Neural cell (in vitro differentiated cells): ENCODE measurements at regions not wholly inside any gene's neighbourhood (a gene's known extent, or its start where the extent isn't known, plus 50 kb on each side); places are given as distances from the start of the nearest gene placed in this dataset.

ENCODE experiments used
- H2AFZ ChIP-seq: fragments of 200-600, 300-800 bp; sonication (generic), shearing (Covaris generic); 2 replicates; pipeline ENCODE4 v1.6.0; 2014; ENCODE audit warnings: low read depth, mild to moderate bottlenecking, antibody characterized with exemption, low read length, moderate library complexity
- H3F3A ChIP-seq: fragments of 200-600 bp; shearing (Covaris generic); 2 replicates; pipeline ENCODE4 v1.6.1; 2016; ENCODE audit warnings: mild to moderate bottlenecking, moderate library complexity, mixed read lengths, antibody characterized with exemption, low read length; ENCODE audit not compliant: insufficient read depth, poor library complexity, severe bottlenecking
- H3K27ac ChIP-seq: fragments of 200-600, 300-800 bp; sonication (generic), shearing (Covaris generic); 2 replicates; pipeline ENCODE4 v1.5.1; 2014; ENCODE audit warnings: mild to moderate bottlenecking, low read length, moderate library complexity
- H3K27me3 ChIP-seq: fragments of 300-800, 200-600 bp; sonication (generic), shearing (Covaris generic); 2 replicates; pipeline ENCODE4 v1.6.0; 2014; ENCODE audit warnings: mild to moderate bottlenecking, low read depth, low read length, moderate library complexity; ENCODE audit not compliant: insufficient read depth
- H3K36me3 ChIP-seq: fragments of 300-800, 200-600 bp; sonication (generic), shearing (Covaris generic); 2 replicates; pipeline ENCODE4 v1.5.1; 2014; ENCODE audit warnings: mild to moderate bottlenecking, antibody characterized with exemption, low read length, moderate library complexity; ENCODE audit not compliant: insufficient read depth
- H3K4me2 ChIP-seq: fragments of 300-800, 200-600 bp; sonication (generic), shearing (Covaris generic); 2 replicates; pipeline ENCODE4 v1.6.0; 2014; ENCODE audit warnings: mild to moderate bottlenecking, low read length
- H3K4me3 ChIP-seq: fragments of 300-800, 200-600 bp; sonication (generic), shearing (Covaris generic); 2 replicates; pipeline ENCODE4 v1.5.1; 2014; ENCODE audit warnings: mild to moderate bottlenecking, low read length, moderate library complexity
- H3K79me2 ChIP-seq: fragments of 200-600 bp; shearing (Covaris generic); replicated peaks from 2 replicates; pipeline ENCODE4 v1.6.0; 2014; ENCODE audit warnings: mild to moderate bottlenecking, low read length, moderate library complexity; ENCODE audit not compliant: insufficient read depth
- H3K9ac ChIP-seq: fragments of 300-800, 200-600 bp; sonication (generic), shearing (Covaris generic); 2 replicates; pipeline ENCODE4 v1.6.1; 2016; ENCODE audit warnings: mild to moderate bottlenecking, low read length, mixed read lengths
- H3K9me2 ChIP-seq: fragments of 200-600 bp; shearing (Covaris generic); 2 replicates; pipeline ENCODE4 v1.6.1; 2016; ENCODE audit warnings: mild to moderate bottlenecking, low read length, mixed read lengths; ENCODE audit not compliant: insufficient read depth
- H3K9me3 ChIP-seq: fragments of 200-600, 300-800 bp; sonication (generic), shearing (Covaris generic); 2 replicates; pipeline ENCODE4 v1.6.1; 2016; ENCODE audit warnings: mild to moderate bottlenecking, mixed run types, low read length, moderate library complexity, mixed read lengths
- H4K20me1 ChIP-seq: fragments of 200-600 bp; shearing (Covaris generic); 2 replicates; pipeline ENCODE4 v1.6.1; 2016; ENCODE audit warnings: mild to moderate bottlenecking, mixed run types; ENCODE audit not compliant: insufficient read depth
- EP300 ChIP-seq: fragments of 450-650 bp; conservative IDR thresholded peaks from 2 replicates; pipeline ENCODE4 v1.6.1; 2014; ENCODE audit warnings: antibody characterized with exemption, mild to moderate bottlenecking, moderate library complexity; ENCODE audit not compliant: poor library complexity, severe bottlenecking
- EZH2 ChIP-seq: fragments of 200-600, 300-800 bp; shearing (Covaris generic), sonication (generic); IDR thresholded peaks from 2 replicates; pipeline ENCODE4 v1.6.1; 2014; ENCODE audit warnings: antibody characterized with exemption, low read length, borderline replicate concordance, mild to moderate bottlenecking; ENCODE audit not compliant: insufficient read depth, poor library complexity, severe bottlenecking
- MXI1 ChIP-seq: fragments of 450-650 bp; conservative IDR thresholded peaks from 2 replicates; pipeline ENCODE4 v1.6.1; 2014; ENCODE audit warnings: antibody characterized with exemption, mild to moderate bottlenecking; ENCODE audit not compliant: poor library complexity, severe bottlenecking
- POLR2AphosphoS5 ChIP-seq: IDR thresholded peaks from 2 replicates; pipeline ENCODE4 v1.6.1; 2012
- RAD21 ChIP-seq: fragments of 450-650 bp; conservative IDR thresholded peaks from 2 replicates; pipeline ENCODE4 v1.6.1; 2014; ENCODE audit warnings: antibody characterized with exemption, mild to moderate bottlenecking, moderate library complexity
- REST ChIP-seq: IDR thresholded peaks from 2 replicates; pipeline ENCODE4 v1.6.1; 2012; ENCODE audit warnings: borderline replicate concordance
- SMC3 ChIP-seq: fragments of 450-650 bp; conservative IDR thresholded peaks from 2 replicates; pipeline ENCODE4 v1.6.1; 2014; ENCODE audit warnings: antibody characterized with exemption, mild to moderate bottlenecking, moderate library complexity; ENCODE audit not compliant: poor library complexity
- TAF1 ChIP-seq: IDR thresholded peaks from 2 replicates; pipeline ENCODE4 v1.6.1; 2012; ENCODE audit warnings: low read depth
- TF ChIP-seq, protein P1 (sequence below): fragments of 450-650 bp; IDR thresholded peaks from 2 replicates; pipeline ENCODE4 v1.5.1; 2014; ENCODE audit warnings: antibody characterized with exemption, mild to moderate bottlenecking, moderate library complexity; ENCODE audit not compliant: poor library complexity, severe bottlenecking

DNA sequence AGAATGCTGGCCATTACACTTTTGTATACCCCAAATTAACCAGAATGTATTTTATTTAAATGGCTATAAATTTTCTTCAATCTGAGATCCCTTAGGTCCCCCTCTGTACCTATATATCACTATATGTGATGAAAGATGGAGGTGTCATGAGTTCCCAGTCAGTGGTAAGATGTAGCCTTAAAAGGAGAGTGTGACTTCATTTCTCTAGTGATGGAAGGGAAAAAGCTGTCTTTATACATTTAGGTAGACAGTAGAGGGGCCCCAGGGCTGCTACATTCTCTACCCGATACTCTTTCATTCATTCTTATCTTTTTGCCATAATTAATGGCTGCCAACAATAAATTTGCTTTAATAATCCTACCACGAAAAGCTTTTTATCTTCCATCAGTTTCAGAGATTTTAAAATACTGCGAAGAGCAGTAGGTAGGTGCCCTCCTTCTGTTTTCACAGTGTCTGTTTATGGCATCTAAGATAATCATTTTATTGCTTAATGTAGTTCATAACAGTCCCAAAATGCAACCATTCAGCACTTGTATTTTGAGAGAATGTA lies 301.3 kb downstream of the ZNF608 start:
- Histone ChIP-seq H3K79me2 (no peaks in the 10 kb centered on the region), H4K20me1 (no peaks in the 10 kb centered on the region), H3K27ac (peak overlapping the region; percentile 91), H3K9me3 (no peaks in the 10 kb centered on the region), H3K9ac (peak overlapping the region; percentile 43), H3K9me2 (no peaks in the 10 kb centered on the region), H3F3A (peaks cover 6% of the 10 kb centered on the region), H3K4me2 (peak overlapping the region; percentile 11), H2AFZ (no peak overlapping the region), H3K27me3 (no peaks in the 10 kb centered on the region), H3K36me3 (no peaks in the 10 kb centered on the region), H3K4me3 (peak overlapping the region; percentile 5)
- TF ChIP-seq, protein P1, sequence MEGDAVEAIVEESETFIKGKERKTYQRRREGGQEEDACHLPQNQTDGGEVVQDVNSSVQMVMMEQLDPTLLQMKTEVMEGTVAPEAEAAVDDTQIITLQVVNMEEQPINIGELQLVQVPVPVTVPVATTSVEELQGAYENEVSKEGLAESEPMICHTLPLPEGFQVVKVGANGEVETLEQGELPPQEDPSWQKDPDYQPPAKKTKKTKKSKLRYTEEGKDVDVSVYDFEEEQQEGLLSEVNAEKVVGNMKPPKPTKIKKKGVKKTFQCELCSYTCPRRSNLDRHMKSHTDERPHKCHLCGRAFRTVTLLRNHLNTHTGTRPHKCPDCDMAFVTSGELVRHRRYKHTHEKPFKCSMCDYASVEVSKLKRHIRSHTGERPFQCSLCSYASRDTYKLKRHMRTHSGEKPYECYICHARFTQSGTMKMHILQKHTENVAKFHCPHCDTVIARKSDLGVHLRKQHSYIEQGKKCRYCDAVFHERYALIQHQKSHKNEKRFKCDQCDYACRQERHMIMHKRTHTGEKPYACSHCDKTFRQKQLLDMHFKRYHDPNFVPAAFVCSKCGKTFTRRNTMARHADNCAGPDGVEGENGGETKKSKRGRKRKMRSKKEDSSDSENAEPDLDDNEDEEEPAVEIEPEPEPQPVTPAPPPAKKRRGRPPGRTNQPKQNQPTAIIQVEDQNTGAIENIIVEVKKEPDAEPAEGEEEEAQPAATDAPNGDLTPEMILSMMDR = no peak
- TF ChIP-seq SMC3 = no peak
- no peak for TF ChIP-seq EZH2
- no peak for TF ChIP-seq MXI1
- no peak for TF ChIP-seq POLR2AphosphoS5
- TF ChIP-seq REST = no peak
- TF ChIP-seq TAF1 = no peak
- no peak for TF ChIP-seq EP300
- TF ChIP-seq RAD21 = no peak

DNA sequence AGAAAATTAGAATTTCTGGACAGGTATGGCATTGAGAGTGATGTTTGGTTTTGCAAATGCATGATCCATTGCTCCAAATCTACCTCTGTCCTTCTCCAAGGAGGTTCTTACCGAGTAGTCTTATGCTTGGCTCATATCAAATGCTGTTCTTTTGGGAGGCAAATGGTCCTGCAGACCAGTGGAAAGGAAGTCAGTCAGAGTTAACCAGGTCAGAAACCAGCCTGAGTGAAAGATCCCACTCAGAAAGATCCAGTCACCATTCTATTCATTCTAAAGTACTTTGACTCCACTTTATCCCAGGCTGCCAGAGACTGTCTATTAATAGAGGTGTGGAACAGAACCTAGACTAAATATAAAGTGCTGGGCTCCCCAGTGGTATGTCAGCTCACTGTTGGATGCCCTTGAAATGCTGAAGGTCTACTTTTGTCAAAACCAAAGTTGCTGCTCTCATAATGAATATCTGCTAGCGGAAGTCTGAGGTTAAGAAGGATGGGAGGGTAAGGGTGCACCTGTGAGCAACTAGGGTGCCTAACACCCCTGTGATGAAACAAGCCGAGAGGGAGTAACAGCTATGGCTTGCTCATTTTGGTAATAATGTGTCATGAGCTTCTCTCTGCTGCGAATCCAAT lies 302.2 kb downstream of the ZNF608 start:
- Histone ChIP-seq H3K9me2 (no peaks in the 10 kb centered on the region), H3K27ac (no peak overlapping the region), H3K4me2 (no peak overlapping the region), H3K36me3 (no peaks in the 10 kb centered on the region), H4K20me1 (no peaks in the 10 kb centered on the region), H3K9ac (no peak overlapping the region), H3K27me3 (no peaks in the 10 kb centered on the region), H3K9me3 (no peaks in the 10 kb centered on the region), H3K79me2 (no peaks in the 10 kb centered on the region), H3K4me3 (no peak overlapping the region), H2AFZ (no peak overlapping the region), H3F3A (peaks cover 6% of the 10 kb centered on the region)
- no peak for TF ChIP-seq POLR2AphosphoS5
- no peak for TF ChIP-seq RAD21
- no peak for TF ChIP-seq TAF1
- TF ChIP-seq EZH2 = no peak
- no peak for TF ChIP-seq SMC3
- TF ChIP-seq EP300 = no peak
